NCI-H226 (cell line): ENCODE measurements at regions not wholly inside any gene's neighbourhood (a gene's known extent, or its start where the extent isn't known, plus 50 kb on each side); places are given as distances from the start of the nearest gene placed in this dataset.

ENCODE experiments used
- DNase-seq: peaks from one replicate; pipeline ENCODE4 v3.0.0-alpha.2; 2015

DNA sequence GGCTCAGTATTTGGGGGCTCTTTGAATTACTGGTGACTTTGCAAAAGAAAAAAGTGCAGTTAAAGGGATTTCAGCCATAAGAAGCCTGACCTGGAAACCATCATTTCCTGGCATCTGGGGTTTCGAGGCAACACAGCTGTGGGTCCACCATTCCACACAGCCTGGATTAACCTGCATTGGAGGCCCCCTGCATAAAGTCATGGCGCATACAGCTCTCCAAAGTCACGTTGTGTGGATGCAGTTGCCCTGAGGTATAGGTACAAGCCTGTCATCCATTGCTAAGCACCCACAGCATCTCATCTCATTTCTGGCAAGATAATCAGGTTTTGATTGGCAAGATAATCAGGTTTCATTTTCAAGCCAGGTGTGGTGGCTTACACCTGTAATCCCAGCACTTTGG, 54.5 kb upstream of the TAGAP start:
- DNase-seq = no peak

DNA sequence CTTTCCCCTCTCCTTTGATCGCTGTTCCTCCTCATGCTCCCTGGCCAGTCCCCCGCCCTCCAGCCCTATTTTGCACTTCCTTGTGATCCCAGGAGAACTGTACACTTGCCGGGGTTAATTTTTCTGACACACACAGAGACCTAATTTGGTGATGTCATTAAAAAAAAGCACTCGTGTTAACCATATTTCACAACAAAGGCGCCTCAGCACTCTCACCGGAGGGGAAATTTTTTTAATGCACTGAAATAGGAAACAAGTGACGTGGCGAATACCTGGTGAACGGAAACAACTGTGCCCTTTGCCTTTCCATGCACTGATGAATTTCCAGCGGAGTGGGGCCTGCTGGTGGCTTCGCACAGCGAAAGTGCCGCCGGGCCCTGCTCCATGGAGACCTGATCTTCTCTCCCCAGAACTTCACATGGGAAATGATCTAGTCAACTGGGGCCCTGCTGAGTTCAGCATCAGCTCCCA, 53.9 kb upstream of the TAGAP start:
- DNase-seq = no peak

- no peak for DNase-seq
Observed at GRCh38 chr6:159097256-159097655, 52.5 kb upstream of the TAGAP start.

GRCh38 chr6:159095616-159096015, 50.8 kb upstream of the TAGAP start:
- DNase-seq = no peak

DNA sequence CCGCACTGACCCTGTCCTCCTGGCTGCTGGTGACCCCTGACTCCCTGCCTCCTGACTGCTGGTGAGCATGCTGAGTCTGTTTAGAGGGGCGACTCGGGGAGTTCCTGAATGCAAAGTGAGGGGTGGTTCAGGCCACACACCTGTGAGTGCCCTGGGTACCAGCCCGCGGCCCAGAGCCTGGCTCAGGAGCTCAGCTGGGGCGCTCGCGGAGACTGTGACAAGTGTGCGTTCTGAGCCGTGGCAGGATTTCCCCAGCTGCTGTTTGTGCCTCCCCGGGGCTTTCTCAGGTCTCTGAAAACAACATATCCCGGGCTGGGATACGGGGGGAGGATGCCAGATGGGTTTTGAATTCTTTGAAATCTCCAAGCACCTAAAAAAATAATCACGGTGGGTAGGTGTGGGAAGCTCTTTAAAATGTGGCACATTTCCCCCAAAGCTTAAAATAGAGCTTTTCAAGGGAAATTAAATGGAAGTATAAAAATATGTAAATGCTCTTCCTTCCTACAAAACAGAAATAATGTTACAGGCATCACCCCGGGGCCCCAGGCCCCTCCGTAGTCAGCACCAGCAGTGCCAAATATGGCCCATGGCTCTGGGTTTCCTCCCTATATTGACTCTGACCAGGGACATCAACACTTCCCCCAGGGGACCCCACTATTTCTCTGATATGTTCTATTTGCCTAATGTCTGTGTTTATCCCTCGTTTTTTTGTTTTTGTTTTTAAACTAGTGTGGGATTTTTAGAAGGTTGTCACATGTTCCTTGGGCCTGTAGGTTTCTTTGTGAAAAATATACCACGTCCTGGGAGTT, 49.9 kb upstream of the TAGAP start:
- no peak for DNase-seq
